NCI-H460 (cell line): ENCODE measurements at regions not wholly inside any gene's neighbourhood (a gene's known extent, or its start where the extent isn't known, plus 50 kb on each side); places are given as distances from the start of the nearest gene placed in this dataset.
A peak's percentile ranks its signal among the peaks of the same experiment; 100 is the strongest.
"Not testable (repeated sequence)": the region's sequence is repeated elsewhere in the genome, so short reads cannot be mapped to it uniquely, and the experiment has no call there.

ENCODE experiments used
- DNase-seq: peaks from one replicate; pipeline ENCODE4 v3.0.0-alpha.2; 2016; ENCODE audit warnings: low read depth; ENCODE audit errors: extremely low read depth

- DNase-seq, result no peak
These were observed 281.7 kb upstream of the RASGRP1 start for GRCh38 chr15:38846346-38846745.

- no peak for DNase-seq
These were observed 283.1 kb upstream of the RASGRP1 start for GRCh38 chr15:38847666-38848065.

GRCh38 chr15:38849046-38849445 is 284.4 kb upstream of the RASGRP1 start:
- no peak for DNase-seq

DNA sequence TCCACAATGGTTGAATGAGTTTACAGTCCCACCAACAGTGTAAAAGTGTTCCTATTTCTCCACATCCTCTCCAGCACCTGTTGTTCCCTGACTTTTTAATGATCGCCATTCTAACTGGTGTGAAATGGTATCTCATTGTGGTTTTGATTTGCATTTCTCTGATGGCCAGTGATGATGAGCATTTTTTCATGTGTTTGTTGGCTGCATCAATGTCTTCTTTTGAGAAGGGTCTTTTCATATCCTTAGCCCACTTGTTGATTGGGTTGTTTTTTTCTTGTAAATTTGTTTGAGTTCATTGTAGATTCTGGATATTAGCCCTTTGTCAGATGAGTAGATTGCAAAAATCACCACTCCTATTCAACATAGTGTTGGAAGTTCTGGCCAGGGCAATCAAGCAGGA is 287.6 kb upstream of the RASGRP1 start:
- not testable (repeated sequence) for DNase-seq

GRCh38 chr15:38853608-38854007 is 289.0 kb upstream of the RASGRP1 start:
- DNase-seq, result peak; percentile 14

DNA sequence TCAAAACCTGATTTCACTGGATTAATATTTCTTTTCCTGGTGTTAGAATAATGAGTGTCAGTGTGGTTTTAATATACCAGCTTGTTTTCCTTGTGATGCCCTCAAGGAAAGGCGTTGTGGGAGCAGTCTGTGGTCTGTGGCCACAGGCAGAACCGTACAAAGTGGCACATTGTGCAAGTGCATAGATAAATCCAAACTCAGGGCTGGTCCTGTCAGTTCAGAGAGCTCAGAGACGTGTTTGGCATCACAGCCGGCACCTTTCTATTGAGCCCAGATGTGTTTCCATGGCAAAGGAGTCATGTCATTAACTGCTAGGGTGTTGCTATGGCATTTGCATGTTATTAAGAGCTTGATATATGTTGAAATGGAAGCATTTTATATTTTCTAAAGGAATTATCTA is 289.9 kb upstream of the RASGRP1 start:
- no peak for DNase-seq

DNA sequence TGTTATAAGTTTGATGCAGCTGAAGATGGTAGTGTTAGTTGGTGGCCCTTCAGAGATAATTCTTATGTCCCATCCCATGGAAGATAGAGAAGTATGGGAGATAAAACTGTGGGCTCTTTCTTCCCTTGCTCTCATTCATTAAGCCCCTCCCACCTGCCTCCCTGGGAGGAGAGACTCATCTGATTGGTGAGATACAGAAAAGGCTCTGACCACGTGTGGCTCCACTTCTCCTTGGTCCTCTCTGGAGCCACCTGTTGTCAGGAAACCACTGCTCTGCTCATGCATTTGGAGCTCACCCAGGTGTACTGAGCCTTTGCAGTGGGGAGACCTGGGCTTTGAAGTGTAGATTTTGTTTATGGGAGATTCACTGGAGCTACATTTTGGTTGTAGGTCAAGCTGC is 293.2 kb upstream of the RASGRP1 start:
- DNase-seq, result no peak

GRCh38 chr15:38859574-38859973 is 295.0 kb upstream of the RASGRP1 start:
- DNase-seq, result no peak

GRCh38 chr15:38860253-38860652 is 295.6 kb upstream of the RASGRP1 start:
- no peak for DNase-seq

DNA sequence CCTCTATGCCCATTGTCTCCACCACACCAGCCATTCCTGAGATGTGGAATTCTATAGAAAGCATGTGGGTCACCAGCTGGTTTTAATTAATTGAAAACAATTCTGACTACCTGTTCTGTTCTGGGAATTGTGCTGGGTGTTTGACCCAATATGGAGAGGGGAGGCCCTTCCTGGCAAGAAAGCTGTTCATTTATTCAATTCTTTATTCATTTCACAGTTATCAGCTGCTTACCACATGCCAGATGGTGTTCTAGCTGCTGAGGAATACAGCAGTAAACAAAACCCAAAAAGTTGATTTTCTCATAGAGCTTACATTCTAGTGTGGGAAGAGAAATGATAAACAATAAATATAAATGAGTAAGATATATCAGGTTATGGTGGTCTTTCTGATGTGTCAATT is 296.1 kb upstream of the RASGRP1 start:
- DNase-seq, result no peak

DNA sequence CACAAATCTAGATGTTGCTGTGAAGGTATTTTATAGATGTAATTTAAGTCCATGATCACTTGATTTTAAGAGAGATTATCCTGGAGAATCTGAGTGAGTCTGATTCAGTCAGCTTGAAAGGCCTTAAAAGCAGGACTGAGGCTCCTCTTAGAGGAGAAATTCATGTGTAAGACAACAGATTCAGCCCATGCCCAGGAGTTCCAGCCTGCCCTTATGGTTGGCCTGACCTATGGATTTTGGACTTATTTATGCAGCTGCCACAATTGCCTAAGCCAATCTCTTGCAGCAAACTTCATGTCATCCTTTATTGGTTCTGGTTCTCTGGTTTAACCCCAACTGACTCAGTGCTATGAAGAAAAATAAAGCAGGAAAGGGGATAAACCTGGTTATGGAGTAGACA is 296.5 kb upstream of the RASGRP1 start:
- DNase-seq, result no peak

DNA sequence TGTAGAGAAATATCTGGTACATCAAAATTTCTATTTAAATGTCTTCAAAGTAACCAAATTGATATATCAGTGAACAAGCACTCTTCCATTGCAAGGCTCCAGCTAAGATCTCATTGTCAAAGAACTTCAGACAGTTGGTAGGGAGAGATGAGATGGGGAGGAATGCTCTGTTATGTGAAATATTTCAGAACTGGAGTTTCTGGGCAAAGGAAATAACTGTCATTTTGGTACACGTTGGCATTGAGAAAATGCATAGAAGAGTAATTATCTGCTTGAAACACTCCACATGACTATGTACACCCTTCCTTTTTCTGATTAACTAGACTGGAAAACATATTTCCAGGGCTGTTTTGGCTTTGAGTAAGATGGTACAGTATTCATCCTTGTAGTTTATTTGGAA is 297.5 kb upstream of the RASGRP1 start:
- no peak for DNase-seq

GRCh38 chr15:38863381-38863780 is 298.8 kb upstream of the RASGRP1 start:
- DNase-seq, result no peak

- no peak for DNase-seq
These were observed 299.5 kb upstream of the RASGRP1 start for GRCh38 chr15:38864122-38864521.

GRCh38 chr15:38864827-38865581 is 300.4 kb upstream of the RASGRP1 start:
- no peak for DNase-seq

DNA sequence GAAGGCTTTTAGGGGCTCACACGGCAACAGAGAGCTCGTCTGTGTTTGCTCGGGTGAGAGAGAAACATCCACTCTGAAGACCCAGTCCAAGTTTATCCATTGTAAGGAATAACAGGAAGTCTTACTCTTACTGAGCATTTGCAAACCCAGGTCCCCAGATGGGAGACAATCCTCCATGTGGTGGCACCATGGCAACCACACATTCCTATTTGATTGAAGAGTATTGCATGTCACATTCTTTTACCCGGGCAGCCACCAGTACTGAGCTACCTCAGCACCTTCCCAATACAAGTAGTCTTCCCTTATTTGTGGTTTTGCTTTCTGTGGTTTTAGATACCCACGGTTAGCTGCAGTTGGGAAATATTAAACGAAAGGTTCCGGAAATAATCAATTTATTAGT is 302.9 kb upstream of the RASGRP1 start:
- no peak for DNase-seq

DNA sequence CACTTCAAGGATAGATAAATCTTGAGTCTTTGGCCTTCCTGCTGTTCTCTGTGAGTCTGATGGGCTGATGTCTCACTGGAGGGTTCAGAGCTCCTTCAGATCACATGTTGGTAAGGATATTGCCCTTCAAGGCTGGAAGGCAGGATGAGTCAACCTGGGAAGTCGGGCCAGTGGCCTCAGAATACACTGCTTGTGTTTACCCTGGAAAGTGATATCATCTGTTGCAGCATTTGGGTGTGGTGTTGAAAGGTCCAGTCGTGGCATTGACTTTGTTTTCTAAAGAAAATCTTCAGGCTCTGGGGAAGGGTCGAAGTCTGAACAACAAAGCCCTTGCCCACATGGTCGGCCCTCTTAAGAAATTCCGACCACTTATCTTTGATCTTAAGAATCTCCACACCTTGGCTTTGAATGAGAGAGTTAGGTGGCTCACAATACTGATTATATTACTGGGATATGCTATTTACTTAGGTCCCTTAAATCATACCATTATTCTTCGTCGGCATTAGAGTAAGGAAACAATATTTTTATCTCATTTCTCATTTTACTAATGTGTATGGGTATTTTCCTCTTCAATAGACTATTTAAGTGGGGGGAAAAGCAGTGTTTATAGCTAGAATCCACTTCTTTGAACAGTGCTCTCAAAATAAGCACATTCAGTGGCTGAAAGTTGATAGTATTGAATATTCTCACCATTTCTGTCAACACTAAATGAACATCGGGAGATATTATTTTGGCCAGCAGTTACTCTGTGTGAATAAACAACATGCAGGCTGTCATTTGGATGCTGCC is 303.9 kb upstream of the RASGRP1 start:
- peak; percentile 91 for DNase-seq

- DNase-seq, result no peak
These were observed 307.0 kb upstream of the RASGRP1 start for GRCh38 chr15:38871638-38872037.

DNA sequence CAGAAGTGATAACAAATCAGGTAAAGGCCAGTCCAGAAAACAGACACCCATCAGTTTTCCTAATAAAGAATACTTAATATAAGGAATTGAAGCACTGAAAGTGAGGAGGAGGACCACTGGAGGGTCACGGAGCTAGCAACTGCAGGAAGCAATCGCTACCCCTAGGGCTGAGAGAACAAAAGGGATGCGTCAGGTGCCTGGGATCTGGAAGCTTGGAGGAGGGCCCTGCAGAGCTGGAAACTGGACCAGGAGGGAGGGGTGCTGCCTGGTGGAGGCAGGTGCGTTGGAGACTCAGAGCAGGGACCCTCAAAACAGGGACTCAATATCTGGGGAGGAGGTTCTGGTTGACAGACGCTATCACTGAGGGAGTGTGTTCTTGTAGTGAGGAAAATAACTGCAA is 308.1 kb upstream of the RASGRP1 start:
- DNase-seq, result no peak

DNA sequence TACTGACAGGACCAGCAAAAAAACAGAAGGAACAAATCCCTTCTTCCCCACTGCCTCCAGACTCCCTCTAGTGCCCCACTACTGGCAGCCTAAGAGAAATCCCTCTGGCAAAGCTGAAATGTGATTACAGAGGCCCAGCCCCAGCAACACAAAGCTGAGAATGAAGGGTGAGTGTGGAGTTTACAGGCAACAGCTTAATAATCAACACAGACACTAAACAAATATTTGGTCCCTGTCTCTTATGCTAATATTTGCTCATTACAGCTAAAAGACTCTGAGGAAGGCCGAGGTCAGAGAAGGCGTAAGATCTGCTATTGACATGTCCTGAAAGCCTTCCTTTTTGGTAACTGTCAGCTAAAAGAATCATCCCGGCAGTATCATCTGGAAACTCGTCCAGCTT is 308.5 kb upstream of the RASGRP1 start:
- peak; percentile 19 for DNase-seq

DNA sequence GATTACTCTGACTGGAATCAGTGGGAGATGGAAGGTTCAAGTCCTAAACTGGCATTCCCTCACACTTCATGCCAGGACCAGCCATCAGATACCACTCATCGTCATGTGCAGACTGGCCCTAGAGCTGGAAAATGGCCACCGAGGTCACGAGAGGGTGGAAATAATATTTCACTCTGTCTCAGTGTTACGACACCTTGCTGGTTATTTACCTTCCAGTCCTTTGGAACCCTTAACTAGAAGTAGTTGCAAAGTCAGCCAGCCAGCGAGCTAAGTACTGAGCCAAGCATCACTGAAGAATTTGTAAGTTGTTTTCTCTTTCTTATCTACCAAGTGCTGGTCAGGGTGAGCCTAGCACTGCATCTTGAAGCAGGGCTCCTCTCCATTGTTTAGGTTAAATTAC is 309.9 kb upstream of the RASGRP1 start:
- DNase-seq, result no peak

DNA sequence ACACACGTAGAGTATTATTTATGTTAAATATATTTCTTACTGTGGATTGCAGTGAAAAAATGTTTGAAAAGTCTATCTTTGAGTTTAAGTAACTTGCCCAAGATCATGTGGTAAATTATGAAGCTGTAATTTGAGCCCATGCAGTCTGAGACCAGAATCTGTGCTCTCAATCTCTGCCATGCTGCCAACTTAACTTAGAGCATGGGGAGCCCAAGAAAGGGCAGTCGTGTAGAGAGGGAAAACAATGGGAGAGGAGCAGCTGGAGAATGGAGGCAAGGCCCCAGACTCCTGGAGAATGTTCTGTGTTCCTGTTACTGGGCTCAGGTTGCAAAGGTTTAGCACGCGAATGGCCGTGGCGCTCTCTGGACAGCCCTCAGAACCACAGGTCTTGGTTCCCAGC is 311.6 kb upstream of the RASGRP1 start:
- DNase-seq, result no peak
